SK-N-SH treated with all-trans-retinoic acid at 6 μM for 48 hours (cell line): ENCODE measurements at regions not wholly inside any gene's neighbourhood (a gene's known extent, or its start where the extent isn't known, plus 50 kb on each side); places are given as distances from the start of the nearest gene placed in this dataset.

Experiments used
- ATAC-seq: fragments of 200-7000 bp; cut with Tn5 transposase; 3 replicates; pipeline ENCODE4 v1.9.1; 2020; ENCODE audit warnings: mild to moderate bottlenecking, moderate library complexity
- ARNTL ChIP-seq: fragments of 450-650 bp; formaldehyde crosslinking; IDR thresholded peaks from 2 replicates; pipeline ENCODE4 v1.5.0; 2020; ENCODE audit warnings: low read depth, mild to moderate bottlenecking, moderate library complexity, borderline replicate concordance
- BACH2 ChIP-seq: fragments of 250-450 bp; sonication (Bioruptor Pico); IDR thresholded peaks from 2 replicates; pipeline ENCODE4 v1.9.0; 2021; ENCODE audit warnings: mild to moderate bottlenecking, borderline replicate concordance
- CREB5 ChIP-seq: fragments of 250-450 bp; sonication (Bioruptor Pico); IDR thresholded peaks from 2 replicates; pipeline ENCODE4 v1.5.1; 2020; ENCODE audit warnings: low read depth, mild to moderate bottlenecking, moderate library complexity
- CSDC2 ChIP-seq: fragments of 250-450 bp; sonication (Bioruptor Pico); IDR thresholded peaks from 2 replicates; pipeline ENCODE4 v1.5.0; 2020; ENCODE audit warnings: mild to moderate bottlenecking, moderate library complexity
- CSRNP3 ChIP-seq: fragments of 250-450 bp; sonication (Bioruptor Pico); IDR thresholded peaks from 2 replicates; pipeline ENCODE4 v1.5.1; 2021; ENCODE audit warnings: mild to moderate bottlenecking, moderate library complexity
- ESRRG ChIP-seq: fragments of 250-450 bp; sonication (Bioruptor Pico); IDR thresholded peaks from 2 replicates; pipeline ENCODE4 v1.6.1; 2021; ENCODE audit warnings: mild to moderate bottlenecking
- GLIS3 ChIP-seq: fragments of 250-450 bp; sonication (Bioruptor Pico); IDR thresholded peaks from 2 replicates; pipeline ENCODE4 v1.5.0; 2020; ENCODE audit warnings: mild to moderate bottlenecking, moderate library complexity
- ISL1 ChIP-seq: fragments of 250-450 bp; sonication (Bioruptor Pico); IDR thresholded peaks from 2 replicates; pipeline ENCODE4 v2.1.2; 2022; ENCODE audit warnings: mild to moderate bottlenecking, moderate library complexity
- OSR1 ChIP-seq: fragments of 250-450 bp; sonication (Bioruptor Pico); IDR thresholded peaks from 2 replicates; pipeline ENCODE4 v1.8.0; 2022; ENCODE audit warnings: moderate library complexity, mild to moderate bottlenecking, inconsistent platforms
- PPARA ChIP-seq: fragments of 250-450 bp; sonication (Bioruptor Pico); IDR thresholded peaks from 2 replicates; pipeline ENCODE4 v1.5.0; 2020; ENCODE audit warnings: mild to moderate bottlenecking, borderline replicate concordance
- RARB ChIP-seq: fragments of 250-450 bp; sonication (Bioruptor Pico); IDR thresholded peaks from 2 replicates; pipeline ENCODE4 v1.8.0; 2021; ENCODE audit warnings: mild to moderate bottlenecking, moderate library complexity
- SNAI2 ChIP-seq: fragments of 250-450 bp; sonication (Bioruptor Pico); IDR thresholded peaks from 2 replicates; pipeline ENCODE4 v1.5.0; 2020; ENCODE audit warnings: mild to moderate bottlenecking, moderate library complexity
- TOX ChIP-seq: fragments of 250-450 bp; sonication (Bioruptor Pico); IDR thresholded peaks from 2 replicates; pipeline ENCODE4 v1.8.0; 2021; ENCODE audit warnings: mild to moderate bottlenecking, moderate library complexity, borderline replicate concordance
- ZFP3 ChIP-seq: fragments of 250-450 bp; sonication (Bioruptor Pico); IDR thresholded peaks from 2 replicates; pipeline ENCODE4 v1.5.0; 2020; ENCODE audit warnings: mild to moderate bottlenecking, moderate library complexity
- ZFP30 ChIP-seq: fragments of 450-650 bp; formaldehyde crosslinking; IDR thresholded peaks from 2 replicates; pipeline ENCODE4 v1.5.0; 2022; ENCODE audit warnings: mild to moderate bottlenecking, moderate library complexity
- ZNF565 ChIP-seq: fragments of 450-650 bp; formaldehyde crosslinking; conservative IDR thresholded peaks from 2 replicates; pipeline ENCODE4 v1.5.0; 2020; ENCODE audit warnings: low read depth, mild to moderate bottlenecking, moderate library complexity
- ZNF70 ChIP-seq: fragments of 450-650 bp; formaldehyde crosslinking; IDR thresholded peaks from 2 replicates; pipeline ENCODE4 v1.5.0; 2020; ENCODE audit warnings: mild to moderate bottlenecking, moderate library complexity
- ZNF8 ChIP-seq: fragments of 450-650 bp; formaldehyde crosslinking; IDR thresholded peaks from 2 replicates; pipeline ENCODE4 v1.5.0; 2020; ENCODE audit warnings: mild to moderate bottlenecking, moderate library complexity
- TF ChIP-seq, protein P1 (sequence below): fragments of 250-450 bp; sonication (Bioruptor Pico); IDR thresholded peaks from 2 replicates; pipeline ENCODE4 v1.5.0; 2020; ENCODE audit warnings: mild to moderate bottlenecking, moderate library complexity
- TF ChIP-seq, protein P2 (sequence below): fragments of 250-450 bp; sonication (Bioruptor Pico); IDR thresholded peaks from 2 replicates; pipeline ENCODE4 v1.8.0; 2021; ENCODE audit warnings: low read depth, mild to moderate bottlenecking, moderate library complexity, borderline replicate concordance

DNA sequence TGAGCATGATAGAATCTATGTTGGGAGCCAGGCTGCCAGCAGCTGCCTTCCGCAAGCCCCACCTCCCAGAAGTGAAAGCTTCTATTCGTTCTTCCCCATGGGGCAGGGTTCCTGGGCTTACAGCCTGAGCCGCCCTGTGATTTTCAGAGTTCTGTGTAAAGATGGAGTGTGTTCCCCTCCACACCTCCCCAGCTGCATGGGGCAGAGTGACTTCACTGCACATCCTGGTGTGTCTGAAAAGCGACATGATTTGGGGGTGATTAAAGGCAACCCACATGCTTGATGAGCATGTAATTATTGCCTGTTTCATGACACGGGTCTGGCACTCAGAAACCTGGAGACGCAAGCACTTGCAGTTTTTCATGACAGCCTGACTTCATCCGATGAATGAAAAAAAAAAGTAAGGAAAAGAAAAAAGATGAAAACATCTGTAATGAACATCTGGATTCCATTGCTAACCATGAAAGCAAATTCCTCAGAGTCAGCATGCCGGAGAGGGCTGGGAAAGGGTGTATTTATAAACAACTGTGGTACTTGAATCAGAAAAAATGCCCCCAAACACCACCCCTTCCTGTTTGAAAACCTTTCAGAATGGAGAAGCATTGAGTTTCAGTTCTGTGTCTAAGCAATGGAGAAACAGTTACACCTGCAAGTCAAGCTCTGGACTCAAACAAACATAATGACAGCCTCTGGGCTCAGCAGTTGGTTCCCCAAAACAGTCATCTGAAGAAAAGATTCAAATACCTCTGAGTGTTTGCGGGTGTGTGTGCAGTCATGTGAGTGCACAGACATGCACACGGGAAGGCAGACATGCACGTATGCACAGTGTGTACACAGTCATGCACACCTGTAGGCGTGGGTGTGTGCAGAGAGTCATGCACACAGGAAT, 266.0 kb downstream of the ENGASE start:
- no peak for ATAC-seq
- TF ChIP-seq ISL1 (CRISPR knock-in tag), result no peak
- no peak for TF ChIP-seq CSDC2 (CRISPR knock-in tag)
- no peak for TF ChIP-seq ARNTL (CRISPR knock-in tag)
- no peak for TF ChIP-seq ZNF70 (CRISPR knock-in tag)
- TF ChIP-seq, all 23 proteins: peak for 0

DNA sequence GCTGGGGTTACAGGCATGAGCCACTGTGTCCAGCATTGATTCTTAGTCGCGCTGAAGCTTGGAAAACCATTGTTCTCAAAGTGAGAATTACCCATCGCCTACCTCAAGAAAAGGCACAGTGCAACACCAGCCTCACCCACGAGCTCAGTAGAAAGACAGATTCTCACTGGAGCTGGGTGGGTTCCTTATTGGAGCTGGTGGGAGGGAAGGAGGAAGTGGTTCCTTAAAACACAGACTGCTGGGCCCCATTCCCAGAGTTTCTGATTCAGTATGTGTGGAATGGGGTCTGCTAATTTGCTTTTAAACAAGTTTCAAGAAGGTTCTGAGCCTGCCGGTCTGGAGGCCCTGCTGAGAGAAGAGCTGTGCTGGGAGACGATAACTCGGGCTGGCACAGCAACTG, 264.7 kb downstream of the ENGASE start:
- TF ChIP-seq ZFP30 (no peak), BACH2 (no peak), ZNF8 (CRISPR knock-in tag) (no peak), RARB (CRISPR knock-in tag) (no peak), TOX (CRISPR knock-in tag) (no peak), ZNF70 (CRISPR knock-in tag) (no peak), ESRRG (no peak), ZFP3 (no peak), ZNF565 (CRISPR knock-in tag) (no peak), SNAI2 (no peak), OSR1 (CRISPR knock-in tag) (no peak), PPARA (CRISPR knock-in tag) (no peak)
- TF ChIP-seq, protein P1, sequence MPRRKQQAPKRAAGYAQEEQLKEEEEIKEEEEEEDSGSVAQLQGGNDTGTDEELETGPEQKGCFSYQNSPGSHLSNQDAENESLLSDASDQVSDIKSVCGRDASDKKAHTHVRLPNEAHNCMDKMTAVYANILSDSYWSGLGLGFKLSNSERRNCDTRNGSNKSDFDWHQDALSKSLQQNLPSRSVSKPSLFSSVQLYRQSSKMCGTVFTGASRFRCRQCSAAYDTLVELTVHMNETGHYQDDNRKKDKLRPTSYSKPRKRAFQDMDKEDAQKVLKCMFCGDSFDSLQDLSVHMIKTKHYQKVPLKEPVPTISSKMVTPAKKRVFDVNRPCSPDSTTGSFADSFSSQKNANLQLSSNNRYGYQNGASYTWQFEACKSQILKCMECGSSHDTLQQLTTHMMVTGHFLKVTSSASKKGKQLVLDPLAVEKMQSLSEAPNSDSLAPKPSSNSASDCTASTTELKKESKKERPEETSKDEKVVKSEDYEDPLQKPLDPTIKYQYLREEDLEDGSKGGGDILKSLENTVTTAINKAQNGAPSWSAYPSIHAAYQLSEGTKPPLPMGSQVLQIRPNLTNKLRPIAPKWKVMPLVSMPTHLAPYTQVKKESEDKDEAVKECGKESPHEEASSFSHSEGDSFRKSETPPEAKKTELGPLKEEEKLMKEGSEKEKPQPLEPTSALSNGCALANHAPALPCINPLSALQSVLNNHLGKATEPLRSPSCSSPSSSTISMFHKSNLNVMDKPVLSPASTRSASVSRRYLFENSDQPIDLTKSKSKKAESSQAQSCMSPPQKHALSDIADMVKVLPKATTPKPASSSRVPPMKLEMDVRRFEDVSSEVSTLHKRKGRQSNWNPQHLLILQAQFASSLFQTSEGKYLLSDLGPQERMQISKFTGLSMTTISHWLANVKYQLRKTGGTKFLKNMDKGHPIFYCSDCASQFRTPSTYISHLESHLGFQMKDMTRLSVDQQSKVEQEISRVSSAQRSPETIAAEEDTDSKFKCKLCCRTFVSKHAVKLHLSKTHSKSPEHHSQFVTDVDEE, result no peak

GRCh38 chr17:79338604-79339003, 264.0 kb downstream of the ENGASE start:
- no peak for ATAC-seq
- TF ChIP-seq OSR1 (CRISPR knock-in tag), result no peak

More for the DNA sequence above, 264.7 kb downstream of the ENGASE start:
- no peak for ATAC-seq

- ATAC-seq, result no peak
- TF ChIP-seq SNAI2 (no peak), BACH2 (no peak), ZNF565 (CRISPR knock-in tag) (no peak)
- TF ChIP-seq, all 23 proteins: peak for 0
These were observed 263.5 kb downstream of the ENGASE start for GRCh38 chr17:79338152-79338551.

DNA sequence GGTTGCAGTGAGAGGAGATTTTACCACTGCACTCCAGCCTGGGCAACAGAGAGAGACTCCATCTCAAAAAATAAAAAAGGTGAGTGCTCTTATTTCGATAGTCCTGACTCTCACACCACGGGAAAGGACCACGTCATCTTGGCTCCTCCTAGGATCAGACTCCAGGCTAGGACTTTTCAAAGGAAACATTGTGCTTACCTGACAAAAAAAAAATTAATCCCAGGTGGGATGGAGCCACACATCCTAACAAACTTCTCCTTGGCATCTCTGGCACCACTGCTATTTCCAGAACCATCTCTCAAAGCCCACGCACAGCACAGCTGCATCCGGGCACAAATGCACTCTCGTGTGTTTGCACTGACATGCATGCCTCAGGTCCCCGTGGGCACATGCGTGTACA, 262.4 kb downstream of the ENGASE start:
- no peak for ATAC-seq
- TF ChIP-seq ZNF565 (CRISPR knock-in tag) (no peak), ZNF70 (CRISPR knock-in tag) (no peak), TOX (CRISPR knock-in tag) (no peak), ZFP30 (no peak), CREB5 (CRISPR knock-in tag) (no peak), ARNTL (CRISPR knock-in tag) (no peak), ISL1 (CRISPR knock-in tag) (no peak), OSR1 (CRISPR knock-in tag) (no peak), ESRRG (no peak), CSDC2 (CRISPR knock-in tag) (no peak), PPARA (CRISPR knock-in tag) (no peak), ZFP3 (no peak), GLIS3 (no peak), SNAI2 (no peak), BACH2 (no peak), RARB (CRISPR knock-in tag) (no peak), CSRNP3 (CRISPR knock-in tag) (no peak)
- TF ChIP-seq, protein P1, result no peak
- TF ChIP-seq, protein P2, sequence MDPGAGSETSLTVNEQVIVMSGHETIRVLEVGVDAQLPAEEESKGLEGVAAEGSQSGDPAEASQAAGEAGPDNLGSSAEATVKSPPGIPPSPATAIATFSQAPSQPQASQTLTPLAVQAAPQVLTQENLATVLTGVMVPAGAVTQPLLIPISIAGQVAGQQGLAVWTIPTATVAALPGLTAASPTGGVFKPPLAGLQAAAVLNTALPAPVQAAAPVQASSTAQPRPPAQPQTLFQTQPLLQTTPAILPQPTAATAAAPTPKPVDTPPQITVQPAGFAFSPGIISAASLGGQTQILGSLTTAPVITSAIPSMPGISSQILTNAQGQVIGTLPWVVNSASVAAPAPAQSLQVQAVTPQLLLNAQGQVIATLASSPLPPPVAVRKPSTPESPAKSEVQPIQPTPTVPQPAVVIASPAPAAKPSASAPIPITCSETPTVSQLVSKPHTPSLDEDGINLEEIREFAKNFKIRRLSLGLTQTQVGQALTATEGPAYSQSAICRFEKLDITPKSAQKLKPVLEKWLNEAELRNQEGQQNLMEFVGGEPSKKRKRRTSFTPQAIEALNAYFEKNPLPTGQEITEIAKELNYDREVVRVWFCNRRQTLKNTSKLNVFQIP (CRISPR knock-in tag), result no peak
